Natural killer cell treated with Interleukin-12 subunit alpha and Interleukin-12 subunit beta and Interleukin-15 and Interleukin-18, amount 100 ng/mL, for 72 hours (primary cell): ENCODE measurements at regions not wholly inside any gene's neighbourhood (a gene's known extent, or its start where the extent isn't known, plus 50 kb on each side); places are given as distances from the start of the nearest gene placed in this dataset.

Experiments
- ATAC-seq, 2 donors: fragments of 150-1000 bp; cut with Tn5 transposase in 1 of 2; sonication (Bioruptor Pico), chemical (Tn5 transposase) in 1 of 2; 2 replicates each; pipeline ENCODE4 v1.10.0; 2021
- DNase-seq: peaks from one replicate; pipeline ENCODE4 v3.0.0; 2022; ENCODE audit warnings: low spot score
- H3K27ac Mint-ChIP-seq, 2 donors: 1 replicate in 1 of 2; 2 replicates in 1 of 2; pipeline ENCODE4 v1.8.0; 2022; ENCODE audit warnings: mixed read lengths in 2 of 2, mild to moderate bottlenecking in 1 of 2, moderate library complexity in 1 of 2
- H3K27me3 Mint-ChIP-seq, 2 donors: 1 replicate in 1 of 2; 2 replicates in 1 of 2; pipeline ENCODE4 v1.8.0; 2022; ENCODE audit warnings: mixed read lengths in 2 of 2
- H3K36me3 Mint-ChIP-seq: one replicate; pipeline ENCODE4 v1.8.0; 2022; ENCODE audit warnings: mixed read lengths
- H3K4me1 Mint-ChIP-seq, 2 donors: 1 replicate in 1 of 2; 2 replicates in 1 of 2; pipeline ENCODE4 v1.8.0; 2022; ENCODE audit warnings: low read depth in 2 of 2, mixed read lengths in 2 of 2, mild to moderate bottlenecking in 1 of 2
- H3K4me3 Mint-ChIP-seq: one replicate; pipeline ENCODE4 v1.8.0; 2022; ENCODE audit warnings: mixed read lengths
- H3K9me3 Mint-ChIP-seq: 2 replicates; pipeline ENCODE4 v1.8.0; 2022; ENCODE audit warnings: mixed read lengths

DNA sequence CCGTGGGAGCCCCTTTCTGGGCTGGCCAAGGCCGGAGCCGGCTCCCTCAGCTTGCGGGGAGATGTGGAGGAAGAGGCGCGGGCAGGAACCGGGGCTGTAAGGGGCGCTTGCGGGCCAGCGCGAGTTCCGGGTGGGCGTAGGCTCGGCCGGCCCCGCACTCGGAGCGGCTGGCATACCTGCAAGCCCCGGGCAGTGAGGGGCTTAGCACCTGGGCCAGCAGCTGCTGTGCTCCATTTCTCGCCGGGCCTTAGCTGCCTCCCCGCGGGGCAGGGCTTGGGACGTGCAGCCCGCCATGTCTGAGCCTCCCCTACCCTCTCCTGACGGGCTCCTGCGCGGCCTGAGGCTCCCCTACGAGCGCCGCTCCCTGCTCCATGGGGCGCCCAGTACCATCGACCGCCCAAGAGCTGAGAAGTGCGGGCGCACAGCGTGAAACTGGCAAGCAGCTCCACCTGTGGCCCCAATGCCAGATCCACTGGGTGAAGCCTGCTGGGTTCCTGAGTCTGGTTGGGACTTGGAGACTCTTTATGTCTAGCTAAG is 82.8 kb upstream of the E2F3 start:
- Mint-ChIP-seq H3K36me3 (no peaks in the 10 kb centered on the region), H3K4me3 (peak overlapping the region; percentile 86), H3K4me1 (peaks cover 5 to 16% of the 10 kb centered on the region in 2 donors), H3K9me3 (peaks cover 7% of the 10 kb centered on the region), H3K27ac (peak overlapping the region; percentile 78 to 95), H3K27me3 (peaks cover 0 to under 1% of the 10 kb centered on the region in 2 donors)
- ATAC-seq (no peak), DNase-seq (no peak)

- ATAC-seq (peak; percentile 90 to 92), DNase-seq (peak; percentile 81)
- Mint-ChIP-seq H3K4me3 (peak overlapping the region; percentile 86), H3K9me3 (peaks cover 7% of the 10 kb centered on the region), H3K27me3 (no peaks in the 10 kb centered on the region), H3K4me1 (peaks cover 5 to 16% of the 10 kb centered on the region in 2 donors), H3K36me3 (no peaks in the 10 kb centered on the region), H3K27ac (peak overlapping the region; percentile 78 to 95)
Measured at GRCh38 chr6:20319520-20320357, 81.9 kb upstream of the E2F3 start.

GRCh38 chr6:20325641-20326421 is 75.8 kb upstream of the E2F3 start:
- no peaks in the 10 kb centered on the region for H3K4me1 Mint-ChIP-seq
- ATAC-seq = no peak
- no peak overlapping the region for H3K27ac Mint-ChIP-seq
- no peaks in the 10 kb centered on the region for H3K27me3 Mint-ChIP-seq
- no peak for DNase-seq
- no peaks in the 10 kb centered on the region for H3K36me3 Mint-ChIP-seq
- H3K4me3 Mint-ChIP-seq = no peak overlapping the region
- no peaks in the 10 kb centered on the region for H3K9me3 Mint-ChIP-seq

DNA sequence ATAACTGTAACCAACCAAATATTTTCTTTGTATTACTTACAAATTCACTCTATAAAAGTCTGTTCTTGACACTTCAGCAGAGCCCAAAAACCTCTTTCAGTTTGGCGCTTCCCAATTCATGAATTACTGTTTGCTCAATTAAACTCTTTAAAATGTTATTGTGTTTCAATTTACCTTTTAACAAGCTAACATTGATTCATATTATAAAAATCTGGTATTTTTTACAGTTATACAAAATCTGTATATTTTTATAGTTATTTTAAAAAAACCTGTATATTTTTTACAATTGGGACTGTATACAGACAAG is 75.3 kb upstream of the E2F3 start:
- no peak for DNase-seq
- no peaks in the 10 kb centered on the region for H3K4me1 Mint-ChIP-seq
- H3K9me3 Mint-ChIP-seq = no peaks in the 10 kb centered on the region
- no peak overlapping the region for H3K4me3 Mint-ChIP-seq
- H3K36me3 Mint-ChIP-seq = no peaks in the 10 kb centered on the region
- no peak for ATAC-seq
- H3K27me3 Mint-ChIP-seq = no peaks in the 10 kb centered on the region
- H3K27ac Mint-ChIP-seq = no peak overlapping the region

- DNase-seq (no peak), ATAC-seq (no peak)
- Mint-ChIP-seq H3K36me3 (no peaks in the 10 kb centered on the region), H3K4me3 (no peak overlapping the region), H3K9me3 (no peaks in the 10 kb centered on the region), H3K4me1 (no peaks in the 10 kb centered on the region), H3K27ac (no peak overlapping the region), H3K27me3 (no peaks in the 10 kb centered on the region)
Measured at GRCh38 chr6:20327141-20327540, 74.5 kb upstream of the E2F3 start.

- no peaks in the 10 kb centered on the region for H3K27me3 Mint-ChIP-seq
- H3K27ac Mint-ChIP-seq = no peak overlapping the region
- H3K9me3 Mint-ChIP-seq = no peaks in the 10 kb centered on the region
- no peaks in the 10 kb centered on the region for H3K4me1 Mint-ChIP-seq
- no peak overlapping the region for H3K4me3 Mint-ChIP-seq
- DNase-seq (no peak), ATAC-seq (no peak)
- no peaks in the 10 kb centered on the region for H3K36me3 Mint-ChIP-seq
Measured at GRCh38 chr6:20328266-20328923, 73.3 kb upstream of the E2F3 start.

DNA sequence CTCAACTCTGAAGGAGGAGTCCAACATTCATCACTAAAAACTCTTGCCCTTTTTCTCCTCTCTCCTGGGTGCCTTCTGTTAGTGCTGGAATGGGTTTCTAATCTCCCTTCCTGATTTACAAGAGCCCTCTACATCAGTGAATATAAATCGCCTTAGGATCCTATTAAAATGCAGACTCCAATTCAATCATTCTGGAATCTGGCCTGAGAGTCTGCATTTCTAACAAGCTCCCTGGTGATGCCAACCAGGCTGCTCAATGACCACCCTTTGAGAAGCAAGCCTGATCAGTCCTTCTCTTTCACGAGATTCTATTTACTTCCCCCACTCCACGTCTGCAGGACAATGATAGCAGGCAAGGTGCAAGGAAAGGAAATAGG is 72.8 kb upstream of the E2F3 start:
- no peaks in the 10 kb centered on the region for H3K36me3 Mint-ChIP-seq
- no peak overlapping the region for H3K4me3 Mint-ChIP-seq
- ATAC-seq = no peak
- H3K9me3 Mint-ChIP-seq = no peaks in the 10 kb centered on the region
- H3K27me3 Mint-ChIP-seq = no peaks in the 10 kb centered on the region
- H3K4me1 Mint-ChIP-seq = no peaks in the 10 kb centered on the region
- no peak overlapping the region for H3K27ac Mint-ChIP-seq
- no peak for DNase-seq

DNA sequence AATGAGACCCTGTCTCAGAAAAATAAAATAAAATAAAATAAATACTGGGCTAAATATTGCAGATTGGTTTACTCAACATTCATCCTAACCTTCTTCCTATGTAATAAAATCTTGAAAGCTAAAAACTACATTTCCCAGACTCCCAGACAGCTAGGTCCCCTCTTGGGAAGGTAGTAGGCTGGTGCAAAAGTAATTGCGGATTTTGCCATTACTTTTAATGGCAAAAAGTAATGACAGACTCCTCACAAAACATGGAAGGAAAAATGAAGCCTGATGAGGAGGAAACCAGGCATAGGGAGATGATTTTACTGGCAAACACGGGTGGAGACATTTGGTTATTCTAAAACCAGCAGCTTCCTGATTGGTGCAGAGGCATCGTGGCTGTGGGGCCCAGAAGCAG is 70.6 kb upstream of the E2F3 start:
- DNase-seq = no peak
- Mint-ChIP-seq H3K27me3 (no peaks in the 10 kb centered on the region), H3K36me3 (no peaks in the 10 kb centered on the region), H3K4me3 (no peak overlapping the region), H3K27ac (no peak overlapping the region), H3K4me1 (peaks cover 3 to 11% of the 10 kb centered on the region in 2 donors), H3K9me3 (no peaks in the 10 kb centered on the region)
- no peak for ATAC-seq

DNA sequence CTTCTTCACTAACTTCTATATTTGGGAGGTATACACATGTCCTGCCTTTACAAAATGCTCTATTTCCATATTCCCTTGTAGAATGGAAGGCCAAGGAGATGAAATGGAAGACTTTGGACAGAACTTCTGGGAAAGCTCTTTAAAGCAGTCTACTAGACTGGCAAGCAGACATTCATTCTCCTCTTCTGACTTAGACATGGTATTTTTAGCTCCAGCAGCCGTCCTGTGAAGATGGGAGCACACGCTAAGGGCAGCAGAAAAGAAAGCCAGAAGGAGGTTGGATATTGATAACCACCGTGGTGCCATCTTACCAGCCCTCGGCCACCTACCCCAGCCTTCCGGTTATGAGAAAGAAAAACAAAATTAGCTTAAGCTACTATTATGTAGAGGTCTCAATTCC is 70.1 kb upstream of the E2F3 start:
- H3K27me3 Mint-ChIP-seq = no peaks in the 10 kb centered on the region
- ATAC-seq (no peak), DNase-seq (no peak)
- no peaks in the 10 kb centered on the region for H3K36me3 Mint-ChIP-seq
- H3K27ac Mint-ChIP-seq = no peak overlapping the region
- peaks cover 7 to 17% of the 10 kb centered on the region in 2 donors for H3K4me1 Mint-ChIP-seq
- H3K4me3 Mint-ChIP-seq = no peak overlapping the region
- no peaks in the 10 kb centered on the region for H3K9me3 Mint-ChIP-seq

GRCh38 chr6:20332441-20333006 is 69.2 kb upstream of the E2F3 start:
- Mint-ChIP-seq H3K27me3 (no peaks in the 10 kb centered on the region), H3K4me1 (peaks cover 10 to 20% of the 10 kb centered on the region in 2 donors), H3K9me3 (no peaks in the 10 kb centered on the region), H3K27ac (no peak overlapping the region), H3K36me3 (no peaks in the 10 kb centered on the region), H3K4me3 (no peak overlapping the region)
- ATAC-seq = peak in 1 of 2 donors; percentile 24
- DNase-seq = no peak

GRCh38 chr6:20333721-20334269 is 67.9 kb upstream of the E2F3 start:
- no peak overlapping the region for H3K27ac Mint-ChIP-seq
- no peaks in the 10 kb centered on the region for H3K27me3 Mint-ChIP-seq
- H3K4me1 Mint-ChIP-seq = peaks cover 10 to 20% of the 10 kb centered on the region in 2 donors
- DNase-seq (no peak), ATAC-seq (no peak)
- no peak overlapping the region for H3K4me3 Mint-ChIP-seq
- H3K36me3 Mint-ChIP-seq = no peaks in the 10 kb centered on the region
- no peaks in the 10 kb centered on the region for H3K9me3 Mint-ChIP-seq

- Mint-ChIP-seq H3K4me1 (peaks cover 12 to 20% of the 10 kb centered on the region in 2 donors), H3K27ac (no peak overlapping the region), H3K36me3 (no peaks in the 10 kb centered on the region), H3K9me3 (no peaks in the 10 kb centered on the region), H3K27me3 (no peaks in the 10 kb centered on the region), H3K4me3 (no peak overlapping the region)
- no peak for DNase-seq
- no peak for ATAC-seq
Measured at GRCh38 chr6:20334334-20334733, 67.3 kb upstream of the E2F3 start.

- no peak for ATAC-seq
- Mint-ChIP-seq H3K27me3 (no peaks in the 10 kb centered on the region), H3K27ac (peak overlapping the region; percentile 14 to 66), H3K4me1 (peaks cover 12 to 20% of the 10 kb centered on the region in 2 donors), H3K9me3 (no peaks in the 10 kb centered on the region), H3K4me3 (no peak overlapping the region), H3K36me3 (no peaks in the 10 kb centered on the region)
- DNase-seq = no peak
Measured at GRCh38 chr6:20334962-20335361, 66.7 kb upstream of the E2F3 start.
